ENCODE measurements at regions not wholly inside any gene's neighbourhood (a gene's known extent, or its start where the extent isn't known, plus 50 kb on each side); places are given as distances from the start of the nearest gene placed in this dataset.
A peak's percentile ranks its signal among the peaks of the same experiment; 100 is the strongest.
"Not testable (repeated sequence)": the region's sequence is repeated elsewhere in the genome, so short reads cannot be mapped to it uniquely, and the experiment has no call there.

- dilution Hi-C loops (cut with MboI; ENCODE audit: extremely low pct_ligation_motif_present, low sequenced_read_pairs), result no loop called here
- FAIRE-seq (peak; percentile 96), DNase-seq (ENCODE audit: low read depth, low spot score) (peak; percentile 48)
- H3K36me3 ChIP-seq (ENCODE audit: control insufficient read depth in 2 of 2, extremely low read depth in 1 of 2, insufficient read depth in 2 of 2, low read length in 2 of 2), result no peaks in the 10 kb centered on the region
- no peak overlapping the region for H3K9ac ChIP-seq (ENCODE audit: control insufficient read depth, extremely low read depth, insufficient read depth, low read length)
- peak overlapping the region; percentile 76 for H3K4me2 ChIP-seq (ENCODE audit: control insufficient read depth, extremely low read depth, insufficient read depth, low read depth, low read length)
- TF ChIP-seq EZH2 (IDR thresholded peaks at IDR 0.05; ENCODE audit: low read length) (no peak), CTCF (optimal IDR thresholded peaks at IDR 0.05 in 1 of 3, IDR thresholded peaks at IDR 0.05 in 1 of 3, conservative IDR thresholded peaks at IDR 0.05 in 1 of 3; ENCODE audit: extremely low read depth in 1 of 3, insufficient read depth in 2 of 3, low read length in 3 of 3) (no peak)
- H3K79me2 ChIP-seq (ENCODE audit: control insufficient read depth, insufficient read depth, low read length), result no peaks in the 10 kb centered on the region
- no peaks in the 10 kb centered on the region for H4K20me1 ChIP-seq (ENCODE audit: control insufficient read depth, extremely low read depth, insufficient read depth, low read length)
- H3K4me3 ChIP-seq (ENCODE audit: control insufficient read depth in 2 of 3, extremely low read depth in 1 of 3, insufficient read depth in 2 of 3, low read depth in 1 of 3, low read length in 3 of 3), result peak overlapping the region in 1 of 3 experiments; percentile 15
- no peaks in the 10 kb centered on the region for H3K9me3 ChIP-seq (ENCODE audit: control insufficient read depth, low read depth, low read length)
- no peaks in the 10 kb centered on the region for H3K9me1 ChIP-seq (ENCODE audit: control insufficient read depth, extremely low read depth, insufficient read depth, low read length)
- H3K27ac ChIP-seq (ENCODE audit: control insufficient read depth, insufficient read depth, low read length), result no peak overlapping the region
- H2AFZ ChIP-seq (ENCODE audit: control insufficient read depth, low read length), result peak overlapping the region; percentile 43
- H3K4me1 ChIP-seq (ENCODE audit: control insufficient read depth, extremely low read depth, insufficient read depth, low read length), result peaks cover 16% of the 10 kb centered on the region
- H3K27me3 ChIP-seq (ENCODE audit: control insufficient read depth, extremely low read depth, insufficient read depth, low read length), result no peaks in the 10 kb centered on the region
These were observed 58.8 kb upstream of the IGFBPL1 start for GRCh38 chr9:38482918-38483592.

- dilution Hi-C loops (cut with MboI; ENCODE audit: extremely low pct_ligation_motif_present, low sequenced_read_pairs), result no loop called here
- Histone ChIP-seq H3K4me3 (ENCODE audit: control insufficient read depth in 2 of 3, extremely low read depth in 1 of 3, insufficient read depth in 2 of 3, low read depth in 1 of 3, low read length in 3 of 3) (no peak overlapping the region), H3K9me3 (ENCODE audit: control insufficient read depth, low read depth, low read length) (no peaks in the 10 kb centered on the region), H3K9ac (ENCODE audit: control insufficient read depth, extremely low read depth, insufficient read depth, low read length) (no peak overlapping the region), H2AFZ (ENCODE audit: control insufficient read depth, low read length) (no peak overlapping the region), H3K79me2 (ENCODE audit: control insufficient read depth, insufficient read depth, low read length) (no peaks in the 10 kb centered on the region), H3K36me3 (ENCODE audit: control insufficient read depth in 2 of 2, extremely low read depth in 1 of 2, insufficient read depth in 2 of 2, low read length in 2 of 2) (no peaks in the 10 kb centered on the region), H3K27me3 (ENCODE audit: control insufficient read depth, extremely low read depth, insufficient read depth, low read length) (no peaks in the 10 kb centered on the region), H3K4me1 (ENCODE audit: control insufficient read depth, extremely low read depth, insufficient read depth, low read length) (peaks cover 13% of the 10 kb centered on the region), H3K4me2 (ENCODE audit: control insufficient read depth, extremely low read depth, insufficient read depth, low read depth, low read length) (no peak overlapping the region), H3K27ac (ENCODE audit: control insufficient read depth, insufficient read depth, low read length) (no peak overlapping the region), H4K20me1 (ENCODE audit: control insufficient read depth, extremely low read depth, insufficient read depth, low read length) (no peaks in the 10 kb centered on the region), H3K9me1 (ENCODE audit: control insufficient read depth, extremely low read depth, insufficient read depth, low read length) (no peaks in the 10 kb centered on the region)
- DNase-seq (ENCODE audit: low read depth, low spot score) (no peak), FAIRE-seq (no peak)
- TF ChIP-seq EZH2 (IDR thresholded peaks at IDR 0.05; ENCODE audit: low read length), result no peak
- no peak for TF ChIP-seq CTCF (optimal IDR thresholded peaks at IDR 0.05 in 1 of 3, IDR thresholded peaks at IDR 0.05 in 1 of 3, conservative IDR thresholded peaks at IDR 0.05 in 1 of 3; ENCODE audit: extremely low read depth in 1 of 3, insufficient read depth in 2 of 3, low read length in 3 of 3)
These were observed 54.0 kb upstream of the IGFBPL1 start for GRCh38 chr9:38478211-38478610.

DNA sequence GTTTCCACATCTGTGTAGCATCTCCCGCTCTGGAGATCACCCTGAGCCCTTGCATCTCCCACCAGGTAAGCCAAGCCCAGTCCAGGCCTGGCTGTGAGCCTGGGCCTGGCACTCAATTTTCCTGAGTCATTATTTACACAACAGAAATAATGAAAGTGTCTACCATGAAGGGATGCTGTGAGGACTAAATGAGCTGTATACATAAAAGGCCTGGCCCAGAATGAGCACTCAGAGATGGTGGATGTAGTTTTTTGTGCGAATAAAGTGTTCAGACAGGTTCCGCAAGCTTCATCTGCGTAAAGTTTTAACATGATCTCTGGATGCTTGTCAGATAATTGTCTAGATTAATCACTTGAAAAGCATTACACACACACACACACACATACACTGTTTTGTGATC is 50.2 kb upstream of the IGFBPL1 start:
- H4K20me1 ChIP-seq (ENCODE audit: control insufficient read depth, extremely low read depth, insufficient read depth, low read length); dilution Hi-C loops (cut with MboI; ENCODE audit: extremely low pct_ligation_motif_present, low sequenced_read_pairs): not testable (repeated sequence)
- FAIRE-seq, result peak; percentile 97

More for the DNA sequence above, 50.2 kb upstream of the IGFBPL1 start:
- not testable (repeated sequence) for H3K4me2 ChIP-seq (ENCODE audit: control insufficient read depth, extremely low read depth, insufficient read depth, low read depth, low read length); H3K9me1 ChIP-seq (ENCODE audit: control insufficient read depth, extremely low read depth, insufficient read depth, low read length); H3K4me3 ChIP-seq (ENCODE audit: control insufficient read depth in 2 of 3, extremely low read depth in 1 of 3, insufficient read depth in 2 of 3, low read depth in 1 of 3, low read length in 3 of 3); H3K9ac ChIP-seq (ENCODE audit: control insufficient read depth, extremely low read depth, insufficient read depth, low read length); H2AFZ ChIP-seq (ENCODE audit: control insufficient read depth, low read length); H3K27ac ChIP-seq (ENCODE audit: control insufficient read depth, insufficient read depth, low read length); H3K36me3 ChIP-seq (ENCODE audit: control insufficient read depth in 2 of 2, extremely low read depth in 1 of 2, insufficient read depth in 2 of 2, low read length in 2 of 2); H3K9me3 ChIP-seq (ENCODE audit: control insufficient read depth, low read depth, low read length); H3K4me1 ChIP-seq (ENCODE audit: control insufficient read depth, extremely low read depth, insufficient read depth, low read length); H3K79me2 ChIP-seq (ENCODE audit: control insufficient read depth, insufficient read depth, low read length); DNase-seq (ENCODE audit: low read depth, low spot score); H3K27me3 ChIP-seq (ENCODE audit: control insufficient read depth, extremely low read depth, insufficient read depth, low read length)
